Panc1 (cell line): ENCODE measurements at regions not wholly inside any gene's neighbourhood (a gene's known extent, or its start where the extent isn't known, plus 50 kb on each side); places are given as distances from the start of the nearest gene placed in this dataset.

Experiments used
- ATAC-seq: fragments of 200-7000 bp; cut with Tn5 transposase; 2 replicates; pipeline ENCODE4 v1.9.1; 2020; ENCODE audit warnings: mild to moderate bottlenecking, moderate library complexity
- BruUV-seq: library from RNA; stranded (reverse); fragments of 400-500 nt; replicated peaks from 2 replicates; lab custom pipeline; 2021; lab: Mats Ljungman, UMichigan
- CTCF ChIA-PET: fragments of 300-600 bp; sonication (Branson Sonifier 250); formaldehyde crosslinking; loops from one replicate; lab custom pipeline; 2022; ENCODE audit warnings: antibody characterized with exemption; lab: Charles Lee
- POLR2A ChIA-PET: fragments of 300-600 bp; sonication (Branson Sonifier 250); formaldehyde crosslinking; loops from one replicate; lab custom pipeline; 2022; ENCODE audit warnings: antibody characterized with exemption; lab: Charles Lee
- DNase-seq: peaks from one replicate; pipeline ENCODE4 v3.0.0-alpha.2; 2010; ENCODE audit warnings: low read depth, low spot score
- H3K27ac ChIP-seq: 2 replicates; pipeline ENCODE4 v1.5.1; 2011; ENCODE audit warnings: mild to moderate bottlenecking, low read length, inconsistent platforms
- H3K27me3 ChIP-seq: fragments of 200-500 bp; sonication (Bioruptor generic); 2 replicates; pipeline ENCODE4 v1.6.0; 2014; ENCODE audit warnings: low read length, inconsistent platforms; ENCODE audit not compliant: control insufficient read depth, insufficient read depth
- H3K36me3 ChIP-seq: fragments of 200-500 bp; sonication (Bioruptor generic); 2 replicates; pipeline ENCODE4 v1.5.1; 2014; ENCODE audit warnings: inconsistent platforms, mild to moderate bottlenecking, low read length, moderate library complexity; ENCODE audit not compliant: control insufficient read depth, insufficient read depth
- H3K4me1 ChIP-seq: 2 replicates; pipeline ENCODE4 v1.5.1; 2011; ENCODE audit warnings: inconsistent platforms, mild to moderate bottlenecking, low read length, moderate library complexity; ENCODE audit not compliant: control insufficient read depth, insufficient read depth
- H3K4me3 ChIP-seq, 2 experiments: 2 replicates each; pipeline ENCODE4 v1.5.1; 2011 to 2012; ENCODE audit warnings: low read depth in 2 of 2, low read length in 2 of 2, mild to moderate bottlenecking in 2 of 2, inconsistent platforms in 1 of 2, moderate library complexity in 1 of 2
- H3K9me3 ChIP-seq: fragments of 200-500 bp; sonication (Bioruptor generic); 2 replicates; pipeline ENCODE4 v1.5.1; 2014; ENCODE audit warnings: low read depth, mild to moderate bottlenecking, inconsistent platforms, low read length, moderate library complexity; ENCODE audit not compliant: control insufficient read depth, insufficient read depth
- CTCF ChIP-seq: fragments of 450-650 bp; IDR thresholded peaks from 2 replicates; pipeline ENCODE4 v1.5.1; 2017; ENCODE audit warnings: mild to moderate bottlenecking
- POLR2AphosphoS5 ChIP-seq: IDR thresholded peaks from 2 replicates; pipeline ENCODE4 v1.6.1; 2012; ENCODE audit warnings: mild to moderate bottlenecking, low read depth, low read length, moderate library complexity
- REST ChIP-seq, 2 experiments: IDR thresholded peaks; 2 replicates each; pipeline ENCODE4 v1.6.1; 2011 to 2012; ENCODE audit warnings: low read depth in 2 of 2, control low read depth in 1 of 2, low read length in 1 of 2, mild to moderate bottlenecking in 1 of 2, moderate library complexity in 1 of 2; ENCODE audit not compliant: insufficient read depth in 1 of 2
- SIN3A ChIP-seq: IDR thresholded peaks from 2 replicates; pipeline ENCODE4 v1.6.1; 2012; ENCODE audit warnings: low read depth, mild to moderate bottlenecking, low read length, moderate library complexity, borderline replicate concordance; ENCODE audit not compliant: insufficient read depth
- TCF7L2 ChIP-seq: IDR thresholded peaks from 2 replicates; pipeline ENCODE4 v1.6.1; 2011; ENCODE audit warnings: mild to moderate bottlenecking, low read depth, low read length, inconsistent platforms
- in situ Hi-C: cut with HindIII; loops from 2 replicates; pipeline ENCODE4 v1.10.0; 2016; ENCODE audit warnings: low sequenced_read_pairs, low pct_unique_long_range_greater_than_20kb
- intact Hi-C: fragments of 100-400 bp; cut with micrococcal nuclease; formaldehyde crosslinking; loops from one replicate; pipeline ENCODE4 v1.10.0; 2022; ENCODE audit not compliant: unreplicated experiment

GRCh38 chr20:50287512-50287911, 96.9 kb downstream of the CEBPB start:
- BruUV-seq = no TSS peak
- TF ChIP-seq CTCF = no peak
- no peak for TF ChIP-seq POLR2AphosphoS5
- TF ChIP-seq REST (IDR thresholded peaks at IDR 0.05; ENCODE audit: insufficient read depth in 1 of 2, low read depth in 2 of 2, low read length in 1 of 2) = no peak
- TF ChIP-seq TCF7L2 = no peak
- TF ChIP-seq SIN3A = no peak
- in situ Hi-C loops = loop anchor here (5.0 kb wide), 1 partner anchor 40 kb away; no protein-coding TSS in a partner anchor
- ChIA-PET POLR2A (interaction anchor here (0.6 kb wide), 1 partner anchor 87 kb away, joined by 3 read pairs; no protein-coding TSS in a partner anchor), CTCF (no interaction called here)
- Histone ChIP-seq H3K9me3 (no peaks in the 10 kb centered on the region), H3K36me3 (no peaks in the 10 kb centered on the region), H3K4me3 (no peak overlapping the region), H3K27ac (no peak overlapping the region), H3K4me1 (peaks cover 41% of the 10 kb centered on the region), H3K27me3 (no peaks in the 10 kb centered on the region)
- intact Hi-C loops = no loop called here
- ATAC-seq = no peak
- no peak for DNase-seq

- no peaks in the 10 kb centered on the region for H3K27me3 ChIP-seq
- in situ Hi-C loops = loop anchor here (5.0 kb wide), 1 partner anchor 39 kb away; no protein-coding TSS in a partner anchor
- H3K36me3 ChIP-seq = no peaks in the 10 kb centered on the region
- H3K9me3 ChIP-seq = no peaks in the 10 kb centered on the region
- H3K4me3 ChIP-seq = no peak overlapping the region
- peaks cover 48% of the 10 kb centered on the region for H3K4me1 ChIP-seq
- ChIA-PET POLR2A (no interaction called here), CTCF (no interaction called here)
- BruUV-seq = no TSS peak
- intact Hi-C loops = no loop called here
- ATAC-seq = no peak
- no peak overlapping the region for H3K27ac ChIP-seq
- TF ChIP-seq POLR2AphosphoS5 = no peak
- no peak for DNase-seq
These were observed 97.5 kb downstream of the CEBPB start for GRCh38 chr20:50288128-50288623.

GRCh38 chr20:50289581-50289980, 99.0 kb downstream of the CEBPB start:
- H3K4me1 ChIP-seq = peaks cover 38% of the 10 kb centered on the region
- H3K27me3 ChIP-seq = no peaks in the 10 kb centered on the region
- DNase-seq = no peak
- ChIA-PET POLR2A (interaction anchor here (0.6 kb wide), 1 partner anchor 57 kb away, joined by 4 read pairs; no protein-coding TSS in a partner anchor), CTCF (no interaction called here)
- H3K27ac ChIP-seq = no peak overlapping the region
- H3K36me3 ChIP-seq = no peaks in the 10 kb centered on the region
- TF ChIP-seq TCF7L2 = no peak
- no peak for TF ChIP-seq SIN3A
- no peak for TF ChIP-seq CTCF
- TF ChIP-seq REST (IDR thresholded peaks at IDR 0.05; ENCODE audit: insufficient read depth in 1 of 2, low read depth in 2 of 2, low read length in 1 of 2) = no peak
- TF ChIP-seq POLR2AphosphoS5 = no peak
- in situ Hi-C loops (loop anchor here (5.0 kb wide), 1 partner anchor 38 kb away; no protein-coding TSS in a partner anchor), intact Hi-C loops (no loop called here)
- ATAC-seq = no peak
- no TSS peak for BruUV-seq
- no peak overlapping the region for H3K4me3 ChIP-seq
- no peaks in the 10 kb centered on the region for H3K9me3 ChIP-seq
